K562 (cell line): ENCODE measurements at regions not wholly inside any gene's neighbourhood (a gene's known extent, or its start where the extent isn't known, plus 50 kb on each side); places are given as distances from the start of the nearest gene placed in this dataset.

Experiments
- ATAC-seq: fragments of 200-7000 bp; cut with Tn5 transposase; 3 replicates; pipeline ENCODE4 v1.9.1; 2020; ENCODE audit warnings: moderate library complexity
- BruUV-seq: library from RNA; stranded (reverse); fragments of 400-500 nt; replicated peaks from 2 replicates; lab custom pipeline; 2021; lab: Mats Ljungman, UMichigan
- CTCF ChIA-PET: fragments of 300-600 bp; formaldehyde crosslinking; extraction: SDS; loops from one replicate; lab custom pipeline; 2021; ENCODE audit warnings: low intra/inter-chr PET ratio; lab: Yijun Ruan, JAX
- POLR2A ChIA-PET: fragments of 300-600, 350-650 bp; sonication (Branson Sonifier 250); formaldehyde crosslinking; extraction: SDS; loops from one replicate; lab custom pipeline; 2021; ENCODE audit warnings: antibody characterized with exemption, inconsistent platforms; lab: Yijun Ruan, JAX
- DNase-seq, 4 experiments: peaks; one replicate each; pipeline versions ENCODE4 v3.0.0 to v3.0.0-alpha.2; 2011 to 2018; ENCODE audit warnings: low spot score in 3 of 4, mixed read lengths in 3 of 4; ENCODE audit errors: extremely low read depth in 1 of 4
- FAIRE-seq: peaks from 2 replicates; lab custom pipeline; 2011; peaks lifted over from hg19 to GRCh38; lab: Jason Lieb, UNC
- H2AFZ ChIP-seq: 2 replicates; pipeline ENCODE4 v1.6.0; 2011; ENCODE audit warnings: low read depth, low read length, control low read depth, inconsistent platforms
- H3K27ac ChIP-seq: fragments of 200-600 bp; 3 replicates; pipeline ENCODE4 v1.8.0; 2011; ENCODE audit warnings: low read depth, mild to moderate bottlenecking, control low read depth, inconsistent platforms, low read length, moderate library complexity, mixed read lengths; ENCODE audit errors: extremely low read depth
- H3K27me3 ChIP-seq, 2 experiments: fragments of 300-600 bp in 1 of 2; 2 replicates in 1 of 2; 3 replicates in 1 of 2; pipeline versions ENCODE4 v1.6.0 to v1.8.0; 2011; ENCODE audit warnings: inconsistent platforms in 2 of 2, low read length in 2 of 2, mild to moderate bottlenecking in 1 of 2, mixed read lengths in 1 of 2, moderate library complexity in 1 of 2; ENCODE audit not compliant: control insufficient read depth in 2 of 2, insufficient read depth in 2 of 2
- H3K36me3 ChIP-seq: fragments of 300-600 bp; 3 replicates; pipeline ENCODE4 v1.8.0; 2011; ENCODE audit warnings: mild to moderate bottlenecking, low read length, inconsistent platforms; ENCODE audit not compliant: control insufficient read depth, insufficient read depth
- H3K4me1 ChIP-seq, 2 experiments: fragments of 200-600 bp in 1 of 2; replicated peaks in 1 of 2; 2 replicates in 1 of 2; 3 replicates in 1 of 2; pipeline versions ENCODE4 v1.5.1 to v1.8.0; 2011; ENCODE audit warnings: inconsistent platforms in 2 of 2, low read length in 2 of 2, mild to moderate bottlenecking in 1 of 2, mixed read lengths in 1 of 2, moderate library complexity in 1 of 2; ENCODE audit not compliant: control insufficient read depth in 2 of 2, insufficient read depth in 2 of 2
- H3K4me2 ChIP-seq: 2 replicates; pipeline ENCODE4 v1.6.1; 2011; ENCODE audit warnings: low read length, control low read depth, inconsistent platforms, mixed read lengths; ENCODE audit not compliant: insufficient read depth
- H3K4me3 ChIP-seq: fragments of 200-600 bp; sonication (generic), shearing (Covaris generic); 2 replicates; pipeline ENCODE4 v1.5.1; 2016; ENCODE audit warnings: control low read depth, inconsistent platforms
- H3K79me2 ChIP-seq: fragments of 200-600 bp; 3 replicates; pipeline ENCODE4 v1.8.0; 2011; ENCODE audit warnings: low read length, inconsistent platforms; ENCODE audit not compliant: control insufficient read depth, insufficient read depth
- H3K9ac ChIP-seq, 2 experiments: 2 replicates each; pipeline versions ENCODE4 v1.6.0 to v1.6.1; 2011; ENCODE audit warnings: low read depth in 2 of 2, low read length in 2 of 2, control low read depth in 1 of 2, inconsistent platforms in 1 of 2, mild to moderate bottlenecking in 1 of 2, mixed read lengths in 1 of 2; ENCODE audit not compliant: insufficient read depth in 1 of 2
- H3K9me1 ChIP-seq: one replicate; pipeline ENCODE4 v1.6.0; 2011; ENCODE audit warnings: inconsistent platforms, mild to moderate bottlenecking, low read length, moderate library complexity; ENCODE audit not compliant: control insufficient read depth, insufficient read depth
- H3K9me3 ChIP-seq: replicated peaks from 2 replicates; pipeline ENCODE4 v1.5.1; 2011; ENCODE audit warnings: low read depth, low read length, inconsistent platforms; ENCODE audit not compliant: control insufficient read depth, insufficient read depth
- H4K20me1 ChIP-seq: replicated peaks from 2 replicates; pipeline ENCODE4 v1.6.1; 2011; ENCODE audit warnings: low read length, inconsistent platforms, mixed read lengths; ENCODE audit not compliant: control insufficient read depth, insufficient read depth
- CBFA2T3 ChIP-seq: fragments of 450-650 bp; IDR thresholded peaks from 2 replicates; pipeline ENCODE4 v1.6.1; 2017
- CBX2 ChIP-seq: fragments of 200-600 bp; sonication (generic); IDR thresholded peaks from one replicate; pipeline ENCODE4 v1.6.1; 2012; ENCODE audit warnings: mild to moderate bottlenecking, low read length, inconsistent platforms; ENCODE audit not compliant: insufficient read depth, poor library complexity, severe bottlenecking
- CEBPG ChIP-seq, 3 experiments: fragments of 200-800 bp in 1 of 3; sonication (Bioruptor generic) in 1 of 3; sonication (generic) in 1 of 3; formaldehyde crosslinking in 1 of 3; IDR thresholded peaks in 2 of 3; conservative IDR thresholded peaks in 1 of 3; 2 replicates each; pipeline versions ENCODE4 v1.6.1 to v1.8.0; 2016 to 2022; ENCODE audit warnings: missing compliant biosample characterization in 2 of 3, missing genetic modification characterization in 2 of 3, mild to moderate bottlenecking in 1 of 3, missing genetic modification reagents in 1 of 3
- DNMT1 ChIP-seq: fragments of 450-650 bp; IDR thresholded peaks from 2 replicates; pipeline ENCODE4 v1.6.1; 2016; ENCODE audit warnings: antibody characterized with exemption, mild to moderate bottlenecking
- E4F1 ChIP-seq: fragments of 250-450 bp; sonication (Bioruptor Pico); IDR thresholded peaks from 2 replicates; pipeline ENCODE4 v1.5.0; 2021; ENCODE audit warnings: mild to moderate bottlenecking, borderline replicate concordance
- KDM2B ChIP-seq: fragments of 250-450 bp; sonication (Bioruptor Pico); IDR thresholded peaks from 2 replicates; pipeline ENCODE4 v1.8.0; 2021; ENCODE audit warnings: mild to moderate bottlenecking, moderate library complexity
- RAD21 ChIP-seq, 2 experiments: fragments of 250-450 bp in 1 of 2; fragments of 450-650 bp in 1 of 2; sonication (Bioruptor Pico) in 1 of 2; formaldehyde crosslinking in 1 of 2; IDR thresholded peaks in 1 of 2; conservative IDR thresholded peaks in 1 of 2; 2 replicates each; pipeline versions ENCODE4 v1.4.0 to v1.8.0; 2020 to 2022; ENCODE audit warnings: mild to moderate bottlenecking in 2 of 2, moderate library complexity in 1 of 2
- SMAD2 ChIP-seq: fragments of 150-350 bp; IDR thresholded peaks from 2 replicates; pipeline ENCODE4 v1.6.1; 2014; ENCODE audit warnings: low read depth, mild to moderate bottlenecking, low read length
- THAP12 ChIP-seq: fragments of 250-450 bp; sonication (Bioruptor Pico); IDR thresholded peaks from 2 replicates; pipeline ENCODE4 v1.9.0; 2021; ENCODE audit warnings: mild to moderate bottlenecking, inconsistent platforms
- TRIM25 ChIP-seq: fragments of 450-650 bp; IDR thresholded peaks from 2 replicates; pipeline ENCODE4 v1.7.0; 2016; ENCODE audit warnings: borderline replicate concordance
- ZNF224 ChIP-seq: sonication (generic); formaldehyde crosslinking; IDR thresholded peaks from 2 replicates; pipeline ENCODE4 v1.8.0; 2022; ENCODE audit warnings: mild to moderate bottlenecking, missing genetic modification reagents
- ZNF274 ChIP-seq: IDR thresholded peaks from 2 replicates; pipeline ENCODE4 v1.6.1; 2011; ENCODE audit warnings: low read depth, mild to moderate bottlenecking, low read length, moderate library complexity, borderline replicate concordance
- ZNF436 ChIP-seq: fragments of 250-450, 450-650 bp; sonication (Bioruptor Pico); formaldehyde crosslinking; IDR thresholded peaks from 2 replicates; pipeline ENCODE4 v1.7.0; 2020; ENCODE audit warnings: mild to moderate bottlenecking
- ZNF507 ChIP-seq: conservative IDR thresholded peaks from 2 replicates; pipeline ENCODE4 v1.6.1; 2017; ENCODE audit warnings: missing genetic modification characterization, missing compliant biosample characterization
- WGBS: fragments of 100-300 bp; shearing (Covaris generic); methylation state at CpG from one replicate; pipeline ENCODE4 v1.1.6; 2016; ENCODE audit warnings: low coverage, mixed read lengths; ENCODE audit not compliant: insufficient coverage; ENCODE audit errors: missing lambda C conversion rate; 5-methylcytosine and 5-hydroxymethylcytosine counted together
- in situ Hi-C: fragments of 300-500 bp; cut with MboI; formaldehyde crosslinking; loops from 4 replicates; pipeline ENCODE4 v1.15.0; 2018; ENCODE audit warnings: inconsistent platforms, mixed read lengths
- intact Hi-C: fragments of 100-400 bp; cut with micrococcal nuclease; formaldehyde crosslinking; loops from 2 replicates; pipeline ENCODE4 v1.14.2; 2022
- TF ChIP-seq, protein P1 (sequence below): sonication (generic); formaldehyde crosslinking; IDR thresholded peaks from 2 replicates; pipeline ENCODE4 v1.8.1; 2022; ENCODE audit warnings: missing genetic modification reagents

- no peak overlapping the region for H2AFZ ChIP-seq
- H3K4me3 ChIP-seq, result no peak overlapping the region
- FAIRE-seq, result no peak
- POLR2A ChIA-PET, result no interaction called here
- 0% methylated on average over 1 of the region's 1 CpG for WGBS
- TF ChIP-seq ZNF436 (CRISPR knock-in tag), result no peak
- TF ChIP-seq CBFA2T3, result no peak
- TF ChIP-seq E4F1, result no peak
- no peak for TF ChIP-seq ZNF507 (tag)
- TF ChIP-seq KDM2B (CRISPR knock-in tag), result no peak
- no peak for TF ChIP-seq ZNF224 (CRISPR knock-in tag)
- no peak for TF ChIP-seq SMAD2
- no peak for TF ChIP-seq DNMT1
- TF ChIP-seq TRIM25, result no peak
- no peak for TF ChIP-seq THAP12 (CRISPR knock-in tag)
- TF ChIP-seq RAD21 (CRISPR knock-in tag; conservative IDR thresholded peaks at IDR 0.05 in 1 of 2, IDR thresholded peaks at IDR 0.05 in 1 of 2), result no peak
- TF ChIP-seq, protein P1, sequence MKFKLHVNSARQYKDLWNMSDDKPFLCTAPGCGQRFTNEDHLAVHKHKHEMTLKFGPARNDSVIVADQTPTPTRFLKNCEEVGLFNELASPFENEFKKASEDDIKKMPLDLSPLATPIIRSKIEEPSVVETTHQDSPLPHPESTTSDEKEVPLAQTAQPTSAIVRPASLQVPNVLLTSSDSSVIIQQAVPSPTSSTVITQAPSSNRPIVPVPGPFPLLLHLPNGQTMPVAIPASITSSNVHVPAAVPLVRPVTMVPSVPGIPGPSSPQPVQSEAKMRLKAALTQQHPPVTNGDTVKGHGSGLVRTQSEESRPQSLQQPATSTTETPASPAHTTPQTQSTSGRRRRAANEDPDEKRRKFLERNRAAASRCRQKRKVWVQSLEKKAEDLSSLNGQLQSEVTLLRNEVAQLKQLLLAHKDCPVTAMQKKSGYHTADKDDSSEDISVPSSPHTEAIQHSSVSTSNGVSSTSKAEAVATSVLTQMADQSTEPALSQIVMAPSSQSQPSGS, result no peak
- no peak for TF ChIP-seq ZNF274
- no peak for TF ChIP-seq CBX2
- no peak for TF ChIP-seq CEBPG (CRISPR knock-in tag; IDR thresholded peaks at IDR 0.05)
- TF ChIP-seq CEBPG (tag; conservative IDR thresholded peaks at IDR 0.05 in 1 of 2, IDR thresholded peaks at IDR 0.05 in 1 of 2), result no peak
- TF ChIP-seq, all 486 proteins: peak for 0
- CTCF ChIA-PET, result no interaction called here
- H3K36me3 ChIP-seq, result no peaks in the 10 kb centered on the region
- no peaks in the 10 kb centered on the region; the same call in 1 of the 2 replicates for H3K9me3 ChIP-seq
- no peak overlapping the region for H3K9ac ChIP-seq
- H3K79me2 ChIP-seq, result no peaks in the 10 kb centered on the region
- in situ Hi-C loops, result no loop called here
- H3K27me3 ChIP-seq, result no peaks in the 10 kb centered on the region
- no peak for ATAC-seq
- H3K4me2 ChIP-seq, result no peak overlapping the region
- intact Hi-C loops, result no loop called here
- no peaks in the 10 kb centered on the region for H3K9me1 ChIP-seq
- no peaks in the 10 kb centered on the region for H3K4me1 ChIP-seq
- H3K27ac ChIP-seq, result no peak overlapping the region
- DNase-seq, result no peak
- no TSS peak for BruUV-seq
- no peaks in the 10 kb centered on the region for H4K20me1 ChIP-seq
Measured at GRCh38 chr10:55378196-55378595, 577.2 kb upstream of the PCDH15 start.
